Gastroesophageal sphincter (tissue), 3 donors: ENCODE measurements at regions not wholly inside any gene's neighbourhood (a gene's known extent, or its start where the extent isn't known, plus 50 kb on each side); places are given as distances from the start of the nearest gene placed in this dataset.

Source experiments
- EP300 ChIP-seq: sonication (generic); formaldehyde crosslinking; IDR thresholded peaks from one replicate; pipeline ENCODE4 v1.6.1; 2017; ENCODE audit warnings: antibody characterized with exemption, mild to moderate bottlenecking
- POLR2A ChIP-seq, 2 donors: fragments of 450-650 bp; IDR thresholded peaks; one replicate each; pipeline ENCODE4 v1.6.1; 2017; ENCODE audit warnings: antibody characterized with exemption in 2 of 2, mild to moderate bottlenecking in 2 of 2, moderate library complexity in 1 of 2
- POLR2AphosphoS5 ChIP-seq: sonication (generic); formaldehyde crosslinking; IDR thresholded peaks from one replicate; pipeline ENCODE4 v1.6.1; 2017; ENCODE audit warnings: antibody characterized with exemption
- TF ChIP-seq, protein P1 (sequence below), 4 experiments: fragments of 200-600 bp in 2 of 4; fragments of 450-650 bp in 2 of 4; sonication (generic) in 1 of 4; IDR thresholded peaks; one replicate each; pipeline ENCODE4 v1.5.1; 2017 to 2019; ENCODE audit warnings: antibody characterized with exemption in 4 of 4, mild to moderate bottlenecking in 2 of 4, moderate library complexity in 2 of 4

DNA sequence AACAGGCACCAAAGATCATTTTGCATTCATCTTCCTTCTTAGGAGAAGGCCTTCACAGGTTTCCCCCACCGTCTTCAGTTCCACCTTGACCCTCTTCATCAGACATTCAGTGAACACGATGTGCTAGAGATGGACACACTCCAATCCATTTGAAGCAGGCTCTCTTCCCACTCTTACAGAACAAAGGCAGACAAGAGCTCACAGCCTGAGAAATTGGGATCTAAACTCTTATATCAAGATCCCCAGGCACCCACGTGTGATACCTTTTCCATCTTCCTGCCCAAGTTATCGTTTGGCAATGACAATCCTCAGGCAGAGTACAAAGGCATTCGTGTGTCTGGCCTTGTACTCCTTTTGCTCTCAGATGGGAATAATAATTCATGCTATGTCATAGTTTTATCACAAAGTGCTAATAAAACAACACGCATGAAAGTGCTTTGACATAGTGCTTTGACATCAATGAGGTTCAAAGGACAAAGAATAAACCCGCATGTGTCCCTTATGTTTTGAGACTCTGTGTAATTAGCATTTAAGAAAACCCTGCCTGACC, 369.3 kb upstream of the KLHL29 start:
- TF ChIP-seq, protein P1, sequence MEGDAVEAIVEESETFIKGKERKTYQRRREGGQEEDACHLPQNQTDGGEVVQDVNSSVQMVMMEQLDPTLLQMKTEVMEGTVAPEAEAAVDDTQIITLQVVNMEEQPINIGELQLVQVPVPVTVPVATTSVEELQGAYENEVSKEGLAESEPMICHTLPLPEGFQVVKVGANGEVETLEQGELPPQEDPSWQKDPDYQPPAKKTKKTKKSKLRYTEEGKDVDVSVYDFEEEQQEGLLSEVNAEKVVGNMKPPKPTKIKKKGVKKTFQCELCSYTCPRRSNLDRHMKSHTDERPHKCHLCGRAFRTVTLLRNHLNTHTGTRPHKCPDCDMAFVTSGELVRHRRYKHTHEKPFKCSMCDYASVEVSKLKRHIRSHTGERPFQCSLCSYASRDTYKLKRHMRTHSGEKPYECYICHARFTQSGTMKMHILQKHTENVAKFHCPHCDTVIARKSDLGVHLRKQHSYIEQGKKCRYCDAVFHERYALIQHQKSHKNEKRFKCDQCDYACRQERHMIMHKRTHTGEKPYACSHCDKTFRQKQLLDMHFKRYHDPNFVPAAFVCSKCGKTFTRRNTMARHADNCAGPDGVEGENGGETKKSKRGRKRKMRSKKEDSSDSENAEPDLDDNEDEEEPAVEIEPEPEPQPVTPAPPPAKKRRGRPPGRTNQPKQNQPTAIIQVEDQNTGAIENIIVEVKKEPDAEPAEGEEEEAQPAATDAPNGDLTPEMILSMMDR (IDR thresholded peaks at IDR 0.05): no peak
- TF ChIP-seq EP300 (no peak), POLR2A (IDR thresholded peaks at IDR 0.05) (no peak), POLR2AphosphoS5 (no peak)
